Pancreas (tissue), 10 donors: ENCODE measurements at regions not wholly inside any gene's neighbourhood (a gene's known extent, or its start where the extent isn't known, plus 50 kb on each side); places are given as distances from the start of the nearest gene placed in this dataset.

Experiments used
- ATAC-seq, 4 donors: fragments of 200-7000 bp; cut with Tn5 transposase; one replicate each; pipeline versions ENCODE4 v1.8.0 to v1.9.1; 2020; ENCODE audit warnings: mild to moderate bottlenecking in 4 of 4, moderate library complexity in 4 of 4
- DNase-seq, 6 donors: peaks; one replicate each; pipeline ENCODE4 v3.0.0-alpha.2; 2020
- FAIRE-seq: peaks from 2 replicates; lab custom pipeline; 2012; peaks lifted over from hg19 to GRCh38; lab: Jason Lieb, UNC
- H3K27ac ChIP-seq, 4 donors: fragments of 200-600 bp; sonication (generic); 1 replicate in 3 of 4; 2 replicates in 1 of 4; pipeline versions ENCODE4 v1.5.0 to v1.8.0; 2020
- H3K27me3 ChIP-seq, 4 donors: fragments of 200-600 bp; one replicate each; pipeline ENCODE4 v1.8.0; 2021
- H3K36me3 ChIP-seq, 3 donors: fragments of 200-600 bp; sonication (generic) in 1 of 3; one replicate each; pipeline versions ENCODE4 v1.5.0 to v1.8.0; 2020 to 2021
- H3K4me1 ChIP-seq, 3 donors: fragments of 200-600 bp; one replicate each; pipeline ENCODE4 v1.8.0; 2021
- H3K4me3 ChIP-seq, 4 donors: fragments of 200-600 bp; sonication (generic) in 2 of 4; one replicate each; pipeline versions ENCODE4 v1.5.0 to v1.8.0; 2020 to 2021
- H3K9me3 ChIP-seq, 4 donors: fragments of 200-600 bp; one replicate each; pipeline ENCODE4 v1.8.0; 2021
- CTCF ChIP-seq, 4 donors: fragments of 200-600 bp; sonication (generic) in 3 of 4; IDR thresholded peaks; one replicate each; pipeline versions ENCODE4 v1.5.0 to v1.8.0; 2021; ENCODE audit warnings: antibody characterized with exemption in 4 of 4
- WGBS, 2 donors: extraction: QIAGEN DNeasy Blood & Tissue Kit; methylation state at CpG; one replicate each; pipeline ENCODE4 v1.1.7; 2013; 5-methylcytosine and 5-hydroxymethylcytosine counted together
- intact Hi-C, 3 donors: fragments of 100-400 bp; cut with DNase I; formaldehyde crosslinking; loops; one replicate each; pipeline versions ENCODE4 v1.11.1 to v1.14.2; 2022
- donor health status: healthy with polysubstance abuse.
- donor health status: DM: no; HTN: no; CAD: no; lungs with moderate emphysema.
- donor health status: DM: no; HTN: no; CAD: no.
- donor health status: control.
- donor health status: control.
- donor health status: Bipolar disorder and iron deficiency.
- donor health status: DM: yes; HTN: yes; CAD: no.
- donor health status: DM: no; HTN: no; CAD: no.
- donor health status: DM: no; HTN: no; CAD: no.
- donor health status: DM: yes; HTN: yes; CAD: no.

GRCh38 chr13:30074955-30075614, 224.7 kb upstream of the UBL3 start:
- no peaks in the 10 kb centered on the region for H3K36me3 ChIP-seq
- H3K27me3 ChIP-seq = no peaks in the 10 kb centered on the region
- TF ChIP-seq CTCF (IDR thresholded peaks at IDR 0.05) = no peak
- DNase-seq = no peak
- H3K27ac ChIP-seq = no peak overlapping the region
- FAIRE-seq = no peak
- H3K4me1 ChIP-seq = peaks cover 4 to 14% (median 5%) of the 10 kb centered on the region in 3 donors
- no peaks in the 10 kb centered on the region for H3K9me3 ChIP-seq
- intact Hi-C loops = no loop called here
- ATAC-seq = no peak
- H3K4me3 ChIP-seq = no peak overlapping the region
- 90 to 93% methylated on average over 10 of the region's 10 CpGs for WGBS, 2 donors

- ATAC-seq = no peak
- Histone ChIP-seq H3K9me3 (no peaks in the 10 kb centered on the region), H3K27me3 (no peaks in the 10 kb centered on the region), H3K4me1 (peaks cover 4 to 14% (median 5%) of the 10 kb centered on the region in 3 donors), H3K4me3 (no peak overlapping the region), H3K36me3 (no peaks in the 10 kb centered on the region), H3K27ac (no peak overlapping the region)
- no peak for FAIRE-seq
- WGBS, 2 donors = 86 to 94% methylated on average over 3 of the region's 3 CpGs
- TF ChIP-seq CTCF (IDR thresholded peaks at IDR 0.05) = no peak
- no peak for DNase-seq
- intact Hi-C loops = no loop called here
Measured at GRCh38 chr13:30074431-30074830, 224.0 kb upstream of the UBL3 start.

- peaks cover 4 to 14% (median 5%) of the 10 kb centered on the region in 3 donors for H3K4me1 ChIP-seq
- 19 to 40% methylated on average over 2 of the region's 2 CpGs for WGBS, 2 donors
- no peaks in the 10 kb centered on the region for H3K9me3 ChIP-seq
- H3K36me3 ChIP-seq = no peaks in the 10 kb centered on the region
- no peaks in the 10 kb centered on the region for H3K27me3 ChIP-seq
- DNase-seq = no peak
- peak overlapping the region in 1 of 4 donors; percentile 42 for H3K27ac ChIP-seq
- TF ChIP-seq CTCF (IDR thresholded peaks at IDR 0.05) = no peak
- no peak for FAIRE-seq
- H3K4me3 ChIP-seq = no peak overlapping the region
- intact Hi-C loops = no loop called here
- ATAC-seq = peak; percentile 34 to 50 (median 36)
Measured at GRCh38 chr13:30072818-30073186, 222.4 kb upstream of the UBL3 start.

- ATAC-seq (peak; percentile 90 to 91 (median 91)), FAIRE-seq (peak; percentile 23), DNase-seq (peak in 5 of 6 donors; percentile 77 to 88 (median 83))
- Histone ChIP-seq H3K9me3 (no peaks in the 10 kb centered on the region), H3K27me3 (no peaks in the 10 kb centered on the region), H3K27ac (peak overlapping the region in 3 of 4 donors; percentile 22 to 42 (median 40)), H3K4me1 (peaks cover 4 to 14% (median 5%) of the 10 kb centered on the region in 3 donors), H3K4me3 (no peak overlapping the region), H3K36me3 (no peaks in the 10 kb centered on the region)
- TF ChIP-seq CTCF (IDR thresholded peaks at IDR 0.05) = no peak
- intact Hi-C loops = no loop called here
- WGBS, 2 donors = 18 to 21% methylated on average over 10 of the region's 10 CpGs
Measured at GRCh38 chr13:30071969-30072817, 221.8 kb upstream of the UBL3 start.
